DOHH2 (cell line): ENCODE measurements at regions not wholly inside any gene's neighbourhood (a gene's known extent, or its start where the extent isn't known, plus 50 kb on each side); places are given as distances from the start of the nearest gene placed in this dataset.

ENCODE experiments used
- H3F3A ChIP-seq: fragments of 200-600 bp; sonication (generic), shearing (Covaris generic); 2 replicates; pipeline ENCODE4 v1.6.0; 2016; ENCODE audit warnings: antibody characterized with exemption, mild to moderate bottlenecking; ENCODE audit not compliant: control insufficient read depth, insufficient read depth
- H3K27ac ChIP-seq: fragments of 200-600 bp; sonication (generic); 2 replicates; pipeline ENCODE4 v1.5.1; 2014; ENCODE audit warnings: low read depth, mild to moderate bottlenecking, low read length, moderate library complexity
- H3K27me3 ChIP-seq: fragments of 200-600 bp; sonication (generic); 2 replicates; pipeline ENCODE4 v1.6.1; 2014; ENCODE audit warnings: mild to moderate bottlenecking, low read length, mixed read lengths; ENCODE audit not compliant: control insufficient read depth
- H3K36me3 ChIP-seq: fragments of 200-600 bp; sonication (generic); 2 replicates; pipeline ENCODE4 v1.6.1; 2014; ENCODE audit warnings: mild to moderate bottlenecking, low read length, moderate library complexity, mixed read lengths; ENCODE audit not compliant: control insufficient read depth
- H3K4me1 ChIP-seq: fragments of 200-600 bp; sonication (generic); 2 replicates; pipeline ENCODE4 v1.6.1; 2014; ENCODE audit warnings: mild to moderate bottlenecking, low read length, mixed read lengths; ENCODE audit not compliant: control insufficient read depth
- H3K4me2 ChIP-seq: fragments of 200-600 bp; sonication (generic); 2 replicates; pipeline ENCODE4 v1.6.0; 2014; ENCODE audit warnings: mild to moderate bottlenecking, low read length, moderate library complexity
- H3K4me3 ChIP-seq: fragments of 200-600 bp; sonication (generic); 2 replicates; pipeline ENCODE4 v1.5.1; 2014; ENCODE audit warnings: mild to moderate bottlenecking, low read length, mixed read lengths
- H3K79me2 ChIP-seq: fragments of 200-600 bp; sonication (generic); 2 replicates; pipeline ENCODE4 v1.6.1; 2014; ENCODE audit warnings: mild to moderate bottlenecking, low read length, mixed read lengths; ENCODE audit not compliant: control insufficient read depth
- H3K9me2 ChIP-seq: fragments of 200-600 bp; sonication (generic); replicated peaks from 2 replicates; pipeline ENCODE4 v1.6.1; 2014; ENCODE audit warnings: mild to moderate bottlenecking, low read length, mixed read lengths; ENCODE audit not compliant: control insufficient read depth
- H3K9me3 ChIP-seq: fragments of 200-600 bp; sonication (generic); 2 replicates; pipeline ENCODE4 v1.6.1; 2014; ENCODE audit warnings: antibody characterized with exemption, low read length, mixed read lengths; ENCODE audit not compliant: control insufficient read depth, insufficient read depth
- H4K20me1 ChIP-seq: fragments of 200-600 bp; sonication (generic); 2 replicates; pipeline ENCODE4 v1.6.0; 2014; ENCODE audit warnings: low read depth, mild to moderate bottlenecking, antibody characterized with exemption, low read length, moderate library complexity; ENCODE audit not compliant: control insufficient read depth, insufficient read depth
- EZH2phosphoT487 ChIP-seq: fragments of 200-600 bp; sonication (generic); IDR thresholded peaks from 2 replicates; pipeline ENCODE4 v1.6.1; 2017; ENCODE audit warnings: borderline replicate concordance, mild to moderate bottlenecking, antibody characterized with exemption, low read length, moderate library complexity, mixed read lengths
- TF ChIP-seq, protein P1 (sequence below): fragments of 200-600 bp; sonication (generic); IDR thresholded peaks from one replicate; pipeline ENCODE4 v1.5.1; 2014; ENCODE audit warnings: antibody characterized with exemption, mild to moderate bottlenecking, low read depth, low read length; ENCODE audit not compliant: poor library complexity, severe bottlenecking

DNA sequence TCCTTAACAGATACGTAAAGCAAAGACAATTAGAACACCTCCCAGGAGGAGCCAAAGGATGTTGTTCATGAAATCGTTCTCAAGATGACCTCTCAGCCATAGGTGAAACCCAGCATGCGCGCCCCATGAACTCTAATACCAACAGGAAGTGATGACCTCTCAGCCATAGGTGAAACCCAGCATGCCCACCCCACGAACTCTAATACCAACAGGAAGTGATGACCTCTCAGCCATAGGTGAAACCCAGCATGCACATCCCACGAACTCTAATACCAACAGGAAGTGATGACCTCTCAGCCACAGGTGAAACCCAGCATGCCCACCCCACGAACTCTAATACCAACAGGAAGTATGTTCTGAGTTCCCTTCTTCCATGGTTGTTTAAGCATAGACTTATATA lies 205.2 kb upstream of the ADARB2 start:
- TF ChIP-seq, protein P1, sequence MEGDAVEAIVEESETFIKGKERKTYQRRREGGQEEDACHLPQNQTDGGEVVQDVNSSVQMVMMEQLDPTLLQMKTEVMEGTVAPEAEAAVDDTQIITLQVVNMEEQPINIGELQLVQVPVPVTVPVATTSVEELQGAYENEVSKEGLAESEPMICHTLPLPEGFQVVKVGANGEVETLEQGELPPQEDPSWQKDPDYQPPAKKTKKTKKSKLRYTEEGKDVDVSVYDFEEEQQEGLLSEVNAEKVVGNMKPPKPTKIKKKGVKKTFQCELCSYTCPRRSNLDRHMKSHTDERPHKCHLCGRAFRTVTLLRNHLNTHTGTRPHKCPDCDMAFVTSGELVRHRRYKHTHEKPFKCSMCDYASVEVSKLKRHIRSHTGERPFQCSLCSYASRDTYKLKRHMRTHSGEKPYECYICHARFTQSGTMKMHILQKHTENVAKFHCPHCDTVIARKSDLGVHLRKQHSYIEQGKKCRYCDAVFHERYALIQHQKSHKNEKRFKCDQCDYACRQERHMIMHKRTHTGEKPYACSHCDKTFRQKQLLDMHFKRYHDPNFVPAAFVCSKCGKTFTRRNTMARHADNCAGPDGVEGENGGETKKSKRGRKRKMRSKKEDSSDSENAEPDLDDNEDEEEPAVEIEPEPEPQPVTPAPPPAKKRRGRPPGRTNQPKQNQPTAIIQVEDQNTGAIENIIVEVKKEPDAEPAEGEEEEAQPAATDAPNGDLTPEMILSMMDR: no peak
- no peak for TF ChIP-seq EZH2phosphoT487
- Histone ChIP-seq H3K79me2 (no peaks in the 10 kb centered on the region), H3K4me3 (no peak overlapping the region), H3K4me1 (no peaks in the 10 kb centered on the region), H3K27me3 (no peaks in the 10 kb centered on the region), H3K27ac (no peak overlapping the region), H3K9me3 (no peaks in the 10 kb centered on the region), H3K4me2 (no peak overlapping the region), H3F3A (no peaks in the 10 kb centered on the region), H3K9me2 (no peaks in the 10 kb centered on the region), H3K36me3 (no peaks in the 10 kb centered on the region), H4K20me1 (no peaks in the 10 kb centered on the region)

DNA sequence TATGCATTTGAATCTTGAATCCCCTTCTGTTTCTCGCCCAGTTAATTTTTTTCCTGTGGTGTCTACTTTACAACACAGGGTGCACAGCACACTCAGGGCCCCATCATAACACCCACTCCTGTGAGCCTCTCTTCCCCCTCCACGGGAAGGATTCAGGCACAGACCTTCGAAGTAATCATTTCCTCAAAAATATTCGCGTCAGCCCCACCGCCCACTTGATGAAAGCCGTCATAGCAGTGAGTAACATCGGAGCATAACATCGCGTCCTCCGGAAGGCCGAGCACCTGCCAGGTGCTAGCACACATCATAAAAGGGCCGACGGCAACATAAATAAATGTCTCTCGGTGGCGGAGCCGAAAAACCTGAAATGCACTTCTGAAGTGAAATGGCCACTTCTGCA lies 201.7 kb upstream of the ADARB2 start:
- H3K4me1 ChIP-seq: no peaks in the 10 kb centered on the region
- H3F3A ChIP-seq: no peaks in the 10 kb centered on the region
- H3K9me2 ChIP-seq: no peaks in the 10 kb centered on the region
- H3K27ac ChIP-seq: no peak overlapping the region
- H3K9me3 ChIP-seq: no peaks in the 10 kb centered on the region
- H3K36me3 ChIP-seq: no peaks in the 10 kb centered on the region
- H3K27me3 ChIP-seq: no peaks in the 10 kb centered on the region
- H3K4me3 ChIP-seq: no peak overlapping the region
- TF ChIP-seq, protein P1: no peak
- no peaks in the 10 kb centered on the region for H3K79me2 ChIP-seq
- no peak overlapping the region for H3K4me2 ChIP-seq
- no peaks in the 10 kb centered on the region for H4K20me1 ChIP-seq

DNA sequence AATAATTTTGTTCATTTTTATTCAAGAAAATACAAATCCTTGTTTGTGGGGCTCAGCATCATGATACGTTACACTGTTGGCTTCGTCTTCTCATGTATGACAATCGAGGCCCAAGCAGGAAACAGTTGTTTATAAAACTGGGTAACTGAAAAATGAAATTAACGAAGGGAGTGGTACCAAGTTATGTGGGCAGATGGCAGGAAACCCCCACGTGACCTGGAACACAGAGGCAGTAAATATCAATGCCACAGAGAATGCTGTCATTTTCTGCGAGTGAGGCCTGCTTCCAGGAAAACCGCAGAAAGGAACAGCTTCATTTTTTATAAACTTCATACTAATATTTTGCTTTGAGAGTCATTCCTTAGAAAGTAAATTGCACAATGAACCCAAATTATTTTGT lies 201.0 kb upstream of the ADARB2 start:
- Histone ChIP-seq H3K79me2 (no peaks in the 10 kb centered on the region), H3K4me2 (no peak overlapping the region), H3K27me3 (no peaks in the 10 kb centered on the region), H3K36me3 (no peaks in the 10 kb centered on the region), H3K9me2 (no peaks in the 10 kb centered on the region), H3K27ac (no peak overlapping the region), H3F3A (no peaks in the 10 kb centered on the region), H4K20me1 (no peaks in the 10 kb centered on the region), H3K4me3 (no peak overlapping the region), H3K4me1 (no peaks in the 10 kb centered on the region), H3K9me3 (no peaks in the 10 kb centered on the region)
- TF ChIP-seq EZH2phosphoT487: no peak
- TF ChIP-seq, protein P1: no peak

DNA sequence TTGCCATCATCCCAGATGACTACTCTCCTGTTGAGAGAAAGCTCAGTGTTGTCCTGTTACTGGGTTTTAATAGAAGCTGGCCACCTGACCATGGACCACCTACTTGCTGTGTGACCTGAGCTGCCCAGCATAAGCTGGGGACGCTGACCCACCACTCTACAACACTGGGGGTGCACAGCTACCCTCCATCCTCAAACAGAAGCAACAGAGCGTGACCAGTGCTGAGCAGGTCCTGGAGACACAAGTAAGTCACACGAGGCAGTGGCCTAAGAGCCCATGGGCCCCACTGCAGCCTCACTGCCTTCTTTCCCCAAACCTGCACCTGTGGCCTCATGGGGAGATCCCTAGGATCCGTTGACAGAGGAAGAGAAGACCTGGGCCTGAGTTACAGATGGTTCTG lies 198.6 kb upstream of the ADARB2 start:
- Histone ChIP-seq H3K4me3 (no peak overlapping the region), H3K9me3 (no peaks in the 10 kb centered on the region), H3F3A (no peaks in the 10 kb centered on the region), H3K36me3 (no peaks in the 10 kb centered on the region), H3K79me2 (no peaks in the 10 kb centered on the region), H3K27me3 (no peaks in the 10 kb centered on the region), H3K27ac (no peak overlapping the region), H3K4me2 (no peak overlapping the region), H3K4me1 (no peaks in the 10 kb centered on the region), H4K20me1 (no peaks in the 10 kb centered on the region), H3K9me2 (no peaks in the 10 kb centered on the region)
- TF ChIP-seq, protein P1: no peak
- TF ChIP-seq EZH2phosphoT487: no peak
